NCI-H2227 (cell line): ENCODE measurements at regions not wholly inside any gene's neighbourhood (a gene's known extent, or its start where the extent isn't known, plus 50 kb on each side); places are given as distances from the start of the nearest gene placed in this dataset.
A peak's percentile ranks its signal among the peaks of the same experiment; 100 is the strongest.
"Not testable (repeated sequence)": the region's sequence is repeated elsewhere in the genome, so short reads cannot be mapped to it uniquely, and the experiment has no call there.

Experiments used
- DNase-seq: peaks from one replicate; lab custom pipeline; 2025; ENCODE audit not compliant: unreplicated experiment; lab: John Stamatoyannopoulos, UW

- DNase-seq, result no peak
Observed at GRCh38 chr7:122248472-122248871, 56.1 kb downstream of the FEZF1 start.

GRCh38 chr7:122238729-122239128, 65.8 kb downstream of the FEZF1 start:
- not testable (repeated sequence) for DNase-seq

- DNase-seq, result peak; percentile 36
Observed at GRCh38 chr7:122238297-122238696, 66.3 kb downstream of the FEZF1 start.

GRCh38 chr7:122225874-122226273, 78.7 kb downstream of the FEZF1 start:
- no peak for DNase-seq

- peak; percentile 21 for DNase-seq
Observed at GRCh38 chr7:122219253-122219865, 75.3 kb upstream of the AASS start.

GRCh38 chr7:122217125-122217524, 73.1 kb upstream of the AASS start:
- DNase-seq, result no peak

- no peak for DNase-seq
Observed at GRCh38 chr7:122212754-122213153, 68.7 kb upstream of the AASS start.

- no peak for DNase-seq
Observed at GRCh38 chr7:122211362-122211761, 67.3 kb upstream of the AASS start.

- DNase-seq, result no peak
Observed at GRCh38 chr7:122206985-122207384, 62.9 kb upstream of the AASS start.

GRCh38 chr7:122203814-122204213, 59.8 kb upstream of the AASS start:
- no peak for DNase-seq

GRCh38 chr7:122200888-122201287, 56.8 kb upstream of the AASS start:
- DNase-seq, result no peak

- no peak for DNase-seq
Observed at GRCh38 chr7:122199171-122199570, 55.1 kb upstream of the AASS start.

- DNase-seq, result no peak
Observed at GRCh38 chr7:122198581-122198980, 54.5 kb upstream of the AASS start.
